Panc1 (cell line): ENCODE measurements at regions not wholly inside any gene's neighbourhood (a gene's known extent, or its start where the extent isn't known, plus 50 kb on each side); places are given as distances from the start of the nearest gene placed in this dataset.

ENCODE experiments used
- ATAC-seq: fragments of 200-7000 bp; cut with Tn5 transposase; 2 replicates; pipeline ENCODE4 v1.9.1; 2020; ENCODE audit warnings: mild to moderate bottlenecking, moderate library complexity
- BruUV-seq: library from RNA; stranded (reverse); fragments of 400-500 nt; replicated peaks from 2 replicates; lab custom pipeline; 2021; lab: Mats Ljungman, UMichigan
- CTCF ChIA-PET: fragments of 300-600 bp; sonication (Branson Sonifier 250); formaldehyde crosslinking; loops from one replicate; lab custom pipeline; 2022; ENCODE audit warnings: antibody characterized with exemption; lab: Charles Lee
- POLR2A ChIA-PET: fragments of 300-600 bp; sonication (Branson Sonifier 250); formaldehyde crosslinking; loops from one replicate; lab custom pipeline; 2022; ENCODE audit warnings: antibody characterized with exemption; lab: Charles Lee
- DNase-seq: peaks from one replicate; pipeline ENCODE4 v3.0.0-alpha.2; 2010; ENCODE audit warnings: low read depth, low spot score
- H3K27ac ChIP-seq: 2 replicates; pipeline ENCODE4 v1.5.1; 2011; ENCODE audit warnings: mild to moderate bottlenecking, low read length, inconsistent platforms
- H3K27me3 ChIP-seq: fragments of 200-500 bp; sonication (Bioruptor generic); 2 replicates; pipeline ENCODE4 v1.6.0; 2014; ENCODE audit warnings: low read length, inconsistent platforms; ENCODE audit not compliant: control insufficient read depth, insufficient read depth
- H3K36me3 ChIP-seq: fragments of 200-500 bp; sonication (Bioruptor generic); 2 replicates; pipeline ENCODE4 v1.5.1; 2014; ENCODE audit warnings: inconsistent platforms, mild to moderate bottlenecking, low read length, moderate library complexity; ENCODE audit not compliant: control insufficient read depth, insufficient read depth
- H3K4me1 ChIP-seq: 2 replicates; pipeline ENCODE4 v1.5.1; 2011; ENCODE audit warnings: inconsistent platforms, mild to moderate bottlenecking, low read length, moderate library complexity; ENCODE audit not compliant: control insufficient read depth, insufficient read depth
- H3K4me3 ChIP-seq, 2 experiments: 2 replicates each; pipeline ENCODE4 v1.5.1; 2011 to 2012; ENCODE audit warnings: low read depth in 2 of 2, low read length in 2 of 2, mild to moderate bottlenecking in 2 of 2, inconsistent platforms in 1 of 2, moderate library complexity in 1 of 2
- H3K9me3 ChIP-seq: fragments of 200-500 bp; sonication (Bioruptor generic); 2 replicates; pipeline ENCODE4 v1.5.1; 2014; ENCODE audit warnings: low read depth, mild to moderate bottlenecking, inconsistent platforms, low read length, moderate library complexity; ENCODE audit not compliant: control insufficient read depth, insufficient read depth
- POLR2AphosphoS5 ChIP-seq: IDR thresholded peaks from 2 replicates; pipeline ENCODE4 v1.6.1; 2012; ENCODE audit warnings: mild to moderate bottlenecking, low read depth, low read length, moderate library complexity
- REST ChIP-seq, 2 experiments: IDR thresholded peaks; 2 replicates each; pipeline ENCODE4 v1.6.1; 2011 to 2012; ENCODE audit warnings: low read depth in 2 of 2, control low read depth in 1 of 2, low read length in 1 of 2, mild to moderate bottlenecking in 1 of 2, moderate library complexity in 1 of 2; ENCODE audit not compliant: insufficient read depth in 1 of 2
- SIN3A ChIP-seq: IDR thresholded peaks from 2 replicates; pipeline ENCODE4 v1.6.1; 2012; ENCODE audit warnings: low read depth, mild to moderate bottlenecking, low read length, moderate library complexity, borderline replicate concordance; ENCODE audit not compliant: insufficient read depth
- TCF7L2 ChIP-seq: IDR thresholded peaks from 2 replicates; pipeline ENCODE4 v1.6.1; 2011; ENCODE audit warnings: mild to moderate bottlenecking, low read depth, low read length, inconsistent platforms
- in situ Hi-C: cut with HindIII; loops from 2 replicates; pipeline ENCODE4 v1.10.0; 2016; ENCODE audit warnings: low sequenced_read_pairs, low pct_unique_long_range_greater_than_20kb
- intact Hi-C: fragments of 100-400 bp; cut with micrococcal nuclease; formaldehyde crosslinking; loops from one replicate; pipeline ENCODE4 v1.10.0; 2022; ENCODE audit not compliant: unreplicated experiment
- TF ChIP-seq, protein P1 (sequence below): fragments of 450-650 bp; IDR thresholded peaks from 2 replicates; pipeline ENCODE4 v1.5.1; 2017; ENCODE audit warnings: mild to moderate bottlenecking

GRCh38 chr15:70253461-70254156, 155.9 kb upstream of the TLE3 start:
- Histone ChIP-seq H3K36me3 (no peaks in the 10 kb centered on the region), H3K9me3 (no peaks in the 10 kb centered on the region), H3K27ac (no peak overlapping the region), H3K4me1 (peaks cover 2% of the 10 kb centered on the region; the same call in 1 of the 2 replicates), H3K27me3 (no peaks in the 10 kb centered on the region), H3K4me3 (no peak overlapping the region)
- no TSS peak for BruUV-seq
- in situ Hi-C loops = no loop called here
- CTCF ChIA-PET = no interaction called here
- TF ChIP-seq REST (IDR thresholded peaks at IDR 0.05; ENCODE audit: insufficient read depth in 1 of 2, low read depth in 2 of 2, low read length in 1 of 2) = no peak
- TF ChIP-seq TCF7L2 = no peak
- TF ChIP-seq POLR2AphosphoS5 = no peak
- no peak for TF ChIP-seq SIN3A
- TF ChIP-seq, protein P1, sequence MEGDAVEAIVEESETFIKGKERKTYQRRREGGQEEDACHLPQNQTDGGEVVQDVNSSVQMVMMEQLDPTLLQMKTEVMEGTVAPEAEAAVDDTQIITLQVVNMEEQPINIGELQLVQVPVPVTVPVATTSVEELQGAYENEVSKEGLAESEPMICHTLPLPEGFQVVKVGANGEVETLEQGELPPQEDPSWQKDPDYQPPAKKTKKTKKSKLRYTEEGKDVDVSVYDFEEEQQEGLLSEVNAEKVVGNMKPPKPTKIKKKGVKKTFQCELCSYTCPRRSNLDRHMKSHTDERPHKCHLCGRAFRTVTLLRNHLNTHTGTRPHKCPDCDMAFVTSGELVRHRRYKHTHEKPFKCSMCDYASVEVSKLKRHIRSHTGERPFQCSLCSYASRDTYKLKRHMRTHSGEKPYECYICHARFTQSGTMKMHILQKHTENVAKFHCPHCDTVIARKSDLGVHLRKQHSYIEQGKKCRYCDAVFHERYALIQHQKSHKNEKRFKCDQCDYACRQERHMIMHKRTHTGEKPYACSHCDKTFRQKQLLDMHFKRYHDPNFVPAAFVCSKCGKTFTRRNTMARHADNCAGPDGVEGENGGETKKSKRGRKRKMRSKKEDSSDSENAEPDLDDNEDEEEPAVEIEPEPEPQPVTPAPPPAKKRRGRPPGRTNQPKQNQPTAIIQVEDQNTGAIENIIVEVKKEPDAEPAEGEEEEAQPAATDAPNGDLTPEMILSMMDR = no peak
- no peak for ATAC-seq
- no peak for DNase-seq
- intact Hi-C loops = no loop called here
- POLR2A ChIA-PET = no interaction called here

DNA sequence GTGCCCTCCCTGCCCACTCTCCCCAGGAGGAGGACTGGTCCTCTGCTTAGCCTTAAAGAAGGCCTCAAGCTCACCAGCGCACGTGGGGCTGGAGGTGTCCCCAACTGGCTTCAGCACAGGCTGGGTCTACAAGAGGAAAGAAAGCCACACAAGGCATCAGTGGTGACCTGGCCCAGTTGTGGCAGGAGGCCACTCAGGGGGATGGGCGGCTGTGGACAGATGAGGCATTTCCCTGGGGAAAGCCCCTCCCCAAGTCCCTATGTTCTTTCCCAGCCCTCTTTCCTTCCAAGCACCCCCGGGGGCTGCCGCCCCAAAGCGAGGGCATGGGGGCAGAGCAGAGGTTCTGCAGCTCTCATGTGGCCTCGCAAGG, 155.2 kb upstream of the TLE3 start:
- no peak for ATAC-seq
- intact Hi-C loops (no loop called here), in situ Hi-C loops (no loop called here)
- POLR2A ChIA-PET = no interaction called here
- BruUV-seq = no TSS peak
- no peak for TF ChIP-seq TCF7L2
- TF ChIP-seq REST (IDR thresholded peaks at IDR 0.05; ENCODE audit: insufficient read depth in 1 of 2, low read depth in 2 of 2, low read length in 1 of 2) = no peak
- TF ChIP-seq, protein P1 = no peak
- TF ChIP-seq POLR2AphosphoS5 = no peak
- no peak for TF ChIP-seq SIN3A
- Histone ChIP-seq H3K36me3 (no peaks in the 10 kb centered on the region), H3K4me1 (peaks cover 6% of the 10 kb centered on the region; the same call in 1 of the 2 replicates), H3K27me3 (no peaks in the 10 kb centered on the region), H3K4me3 (no peak overlapping the region), H3K9me3 (no peaks in the 10 kb centered on the region), H3K27ac (no peak overlapping the region)
- no peak for DNase-seq
- CTCF ChIA-PET = no interaction called here
